ENCODE measurements at regions not wholly inside any gene's neighbourhood (a gene's known extent, or its start where the extent isn't known, plus 50 kb on each side); places are given as distances from the start of the nearest gene placed in this dataset.

DNA sequence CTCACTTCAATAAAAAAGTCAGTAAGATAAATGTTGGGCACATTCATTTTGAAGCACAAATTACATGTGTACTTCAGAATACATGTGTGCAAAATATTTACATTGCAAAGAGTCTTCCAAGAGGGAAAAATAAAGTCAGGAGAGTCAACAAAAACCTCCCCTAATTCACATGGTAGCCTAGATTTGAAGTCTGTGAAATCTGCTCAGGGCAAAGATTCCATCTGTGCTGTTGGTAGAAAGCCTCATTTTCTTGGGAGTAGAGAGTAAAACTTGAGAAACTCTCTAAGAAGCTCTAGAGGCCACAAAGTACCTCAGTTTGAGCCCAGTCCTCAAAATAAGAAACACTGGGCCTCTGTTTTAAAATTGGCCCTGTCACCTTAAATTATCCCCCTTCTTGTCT lies 303.4 kb downstream of the RAB28 start:
- DNase-seq, result no peak
- BruUV-seq (replicated peaks), result no TSS peak
- Histone ChIP-seq H3K27me3 (ENCODE audit: low read length) (no peaks in the 10 kb centered on the region), H2AFZ (ENCODE audit: low read length) (no peak overlapping the region), H3K4me2 (ENCODE audit: low read length) (no peak overlapping the region), H3K27ac (ENCODE audit: low read length) (no peak overlapping the region), H3K79me2 (ENCODE audit: low read length) (no peaks in the 10 kb centered on the region), H3K4me1 (ENCODE audit: insufficient read depth, low read length) (no peaks in the 10 kb centered on the region), H3K36me3 (ENCODE audit: low read depth, low read length) (no peaks in the 10 kb centered on the region), H3K9me2 (replicated peaks; ENCODE audit: low read length) (no peaks in the 10 kb centered on the region), H4K20me1 (ENCODE audit: low read length) (no peaks in the 10 kb centered on the region), H3K4me3 (ENCODE audit: low read length) (no peak overlapping the region), H3K9me3 (ENCODE audit: low read length) (no peaks in the 10 kb centered on the region), H3K9ac (ENCODE audit: low read length) (no peak overlapping the region), H3F3A (ENCODE audit: low read length, unreplicated experiment) (no peaks in the 10 kb centered on the region)
- CTCF ChIA-PET, result no interaction called here
- intact Hi-C loops (cut with micrococcal nuclease), result no loop called here
- POLR2A ChIA-PET (ENCODE audit: unreplicated experiment), result no interaction called here
- TF ChIP-seq EZH2phosphoT487 (IDR thresholded peaks at IDR 0.05; ENCODE audit: borderline replicate concordance, low read length) (no peak), EZH2 (IDR thresholded peaks at IDR 0.05; ENCODE audit: low read length, unreplicated experiment) (no peak)
- TF ChIP-seq, protein P1, sequence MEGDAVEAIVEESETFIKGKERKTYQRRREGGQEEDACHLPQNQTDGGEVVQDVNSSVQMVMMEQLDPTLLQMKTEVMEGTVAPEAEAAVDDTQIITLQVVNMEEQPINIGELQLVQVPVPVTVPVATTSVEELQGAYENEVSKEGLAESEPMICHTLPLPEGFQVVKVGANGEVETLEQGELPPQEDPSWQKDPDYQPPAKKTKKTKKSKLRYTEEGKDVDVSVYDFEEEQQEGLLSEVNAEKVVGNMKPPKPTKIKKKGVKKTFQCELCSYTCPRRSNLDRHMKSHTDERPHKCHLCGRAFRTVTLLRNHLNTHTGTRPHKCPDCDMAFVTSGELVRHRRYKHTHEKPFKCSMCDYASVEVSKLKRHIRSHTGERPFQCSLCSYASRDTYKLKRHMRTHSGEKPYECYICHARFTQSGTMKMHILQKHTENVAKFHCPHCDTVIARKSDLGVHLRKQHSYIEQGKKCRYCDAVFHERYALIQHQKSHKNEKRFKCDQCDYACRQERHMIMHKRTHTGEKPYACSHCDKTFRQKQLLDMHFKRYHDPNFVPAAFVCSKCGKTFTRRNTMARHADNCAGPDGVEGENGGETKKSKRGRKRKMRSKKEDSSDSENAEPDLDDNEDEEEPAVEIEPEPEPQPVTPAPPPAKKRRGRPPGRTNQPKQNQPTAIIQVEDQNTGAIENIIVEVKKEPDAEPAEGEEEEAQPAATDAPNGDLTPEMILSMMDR (conservative IDR thresholded peaks at IDR 0.05; ENCODE audit: low read depth, low read length), result no peak
- ATAC-seq, result no peak

DNA sequence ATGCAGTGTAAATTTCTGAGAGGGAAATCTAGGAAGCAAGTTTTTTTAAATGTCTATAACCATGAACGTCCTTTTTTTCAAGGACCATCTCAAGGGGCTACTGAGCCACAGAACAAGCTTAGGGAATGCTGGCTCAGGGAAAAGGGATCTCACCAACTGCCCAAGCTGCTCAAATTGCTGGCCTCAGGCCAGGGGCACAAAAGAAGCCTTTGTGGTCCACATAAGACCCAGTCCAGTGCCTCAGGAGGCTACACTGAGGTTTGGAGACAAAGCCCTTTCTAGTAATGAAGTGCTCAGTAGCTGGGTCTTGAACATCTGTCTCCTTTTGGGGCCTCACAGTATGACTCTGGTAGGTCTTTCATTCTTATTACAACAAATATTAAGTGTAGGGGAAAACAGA lies 305.5 kb downstream of the RAB28 start:
- no peak for TF ChIP-seq EZH2phosphoT487 (IDR thresholded peaks at IDR 0.05; ENCODE audit: borderline replicate concordance, low read length)
- Histone ChIP-seq H3K36me3 (ENCODE audit: low read depth, low read length) (no peaks in the 10 kb centered on the region), H2AFZ (ENCODE audit: low read length) (no peak overlapping the region), H3K9ac (ENCODE audit: low read length) (no peak overlapping the region), H3K4me1 (ENCODE audit: insufficient read depth, low read length) (no peaks in the 10 kb centered on the region), H3K4me3 (ENCODE audit: low read length) (no peak overlapping the region), H3K4me2 (ENCODE audit: low read length) (no peak overlapping the region), H3K79me2 (ENCODE audit: low read length) (no peaks in the 10 kb centered on the region), H3K27ac (ENCODE audit: low read length) (no peak overlapping the region), H3K9me3 (ENCODE audit: low read length) (no peaks in the 10 kb centered on the region), H3K9me2 (replicated peaks; ENCODE audit: low read length) (no peaks in the 10 kb centered on the region), H3K27me3 (ENCODE audit: low read length) (no peaks in the 10 kb centered on the region), H4K20me1 (ENCODE audit: low read length) (no peaks in the 10 kb centered on the region), H3F3A (ENCODE audit: low read length, unreplicated experiment) (no peaks in the 10 kb centered on the region)
- ATAC-seq, result no peak
- CTCF ChIA-PET, result no interaction called here
- POLR2A ChIA-PET (ENCODE audit: unreplicated experiment), result no interaction called here
- no peak for DNase-seq
- BruUV-seq (replicated peaks), result no TSS peak
- intact Hi-C loops (cut with micrococcal nuclease), result no loop called here

DNA sequence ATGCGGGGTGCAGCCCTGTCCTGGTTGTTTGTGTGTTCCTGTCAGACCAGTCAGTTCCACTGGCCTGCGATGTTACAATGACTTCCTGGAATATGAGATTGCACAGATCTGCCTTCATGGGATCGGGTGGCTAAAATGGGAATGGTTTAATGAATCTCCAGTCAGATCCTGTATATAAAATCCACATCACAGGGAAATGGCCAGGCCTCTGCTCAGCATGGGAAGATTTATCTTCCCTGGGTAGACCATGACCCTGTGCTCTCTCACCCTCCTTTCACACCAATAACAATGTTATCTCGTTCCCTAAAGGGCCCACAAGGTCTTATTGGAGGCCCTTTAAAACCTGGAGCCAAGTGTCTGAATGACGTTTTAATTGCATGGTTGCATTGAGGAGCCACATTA lies 307.4 kb downstream of the RAB28 start:
- no peak overlapping the region for H3K4me3 ChIP-seq (ENCODE audit: low read length)
- H4K20me1 ChIP-seq (ENCODE audit: low read length), result no peaks in the 10 kb centered on the region
- intact Hi-C loops (cut with micrococcal nuclease), result no loop called here
- H3K4me2 ChIP-seq (ENCODE audit: low read length), result no peak overlapping the region
- ChIA-PET POLR2A (ENCODE audit: unreplicated experiment) (no interaction called here), CTCF (no interaction called here)
- H3K9me2 ChIP-seq (replicated peaks; ENCODE audit: low read length), result no peaks in the 10 kb centered on the region
- H3K4me1 ChIP-seq (ENCODE audit: insufficient read depth, low read length), result no peaks in the 10 kb centered on the region
- TF ChIP-seq EZH2 (IDR thresholded peaks at IDR 0.05; ENCODE audit: low read length, unreplicated experiment) (no peak), EZH2phosphoT487 (IDR thresholded peaks at IDR 0.05; ENCODE audit: borderline replicate concordance, low read length) (no peak)
- TF ChIP-seq, protein P1 (conservative IDR thresholded peaks at IDR 0.05; ENCODE audit: low read depth, low read length), result no peak
- DNase-seq (no peak), ATAC-seq (no peak)
- BruUV-seq (replicated peaks), result no TSS peak
- no peaks in the 10 kb centered on the region for H3K79me2 ChIP-seq (ENCODE audit: low read length)
- H3K9ac ChIP-seq (ENCODE audit: low read length), result no peak overlapping the region
- H3K27me3 ChIP-seq (ENCODE audit: low read length), result no peaks in the 10 kb centered on the region
- H3K27ac ChIP-seq (ENCODE audit: low read length), result no peak overlapping the region
- no peaks in the 10 kb centered on the region for H3F3A ChIP-seq (ENCODE audit: low read length, unreplicated experiment)
- no peaks in the 10 kb centered on the region for H3K9me3 ChIP-seq (ENCODE audit: low read length)
- no peak overlapping the region for H2AFZ ChIP-seq (ENCODE audit: low read length)
- H3K36me3 ChIP-seq (ENCODE audit: low read depth, low read length), result no peaks in the 10 kb centered on the region

Data from PC-3 (cell line).